GM12865 (cell line): ENCODE measurements at regions not wholly inside any gene's neighbourhood (a gene's known extent, or its start where the extent isn't known, plus 50 kb on each side); places are given as distances from the start of the nearest gene placed in this dataset.

Experiments
- DNase-seq: peaks from one replicate; pipeline ENCODE4 v3.0.0; 2010; ENCODE audit warnings: low read depth
- H3K4me3 ChIP-seq: 2 replicates; pipeline ENCODE4 v1.5.1; 2011; ENCODE audit warnings: mild to moderate bottlenecking, low read depth, low read length, control low read depth
- CTCF ChIP-seq: IDR thresholded peaks from 2 replicates; pipeline ENCODE4 v1.5.1; 2011; ENCODE audit warnings: low read length, control low read depth, low read depth, inconsistent platforms; ENCODE audit not compliant: insufficient read depth; ENCODE audit errors: missing control alignments

- no peak for TF ChIP-seq CTCF
- H3K4me3 ChIP-seq = no peak overlapping the region
- DNase-seq = no peak
These were observed 1437.4 kb downstream of the CDH11 start for GRCh38 chr16:63684149-63685101.

GRCh38 chr16:63682844-63683243 is 1439.0 kb downstream of the CDH11 start:
- TF ChIP-seq CTCF = no peak
- H3K4me3 ChIP-seq = no peak overlapping the region
- no peak for DNase-seq

GRCh38 chr16:63672493-63672892 is 1449.4 kb downstream of the CDH11 start:
- no peak for DNase-seq
- TF ChIP-seq CTCF = no peak
- no peak overlapping the region for H3K4me3 ChIP-seq

GRCh38 chr16:63663155-63663554 is 1458.7 kb downstream of the CDH11 start:
- TF ChIP-seq CTCF = no peak
- DNase-seq = no peak
- H3K4me3 ChIP-seq = no peak overlapping the region

- DNase-seq = no peak
- TF ChIP-seq CTCF = no peak
- no peak overlapping the region for H3K4me3 ChIP-seq
These were observed 1466.0 kb downstream of the CDH11 start for GRCh38 chr16:63655846-63656245.

GRCh38 chr16:63653044-63653839 is 1468.6 kb downstream of the CDH11 start:
- no peak for TF ChIP-seq CTCF
- no peak for DNase-seq
- H3K4me3 ChIP-seq = no peak overlapping the region
